Endothelial cell of umbilical vein (primary cell): ENCODE measurements at regions not wholly inside any gene's neighbourhood (a gene's known extent, or its start where the extent isn't known, plus 50 kb on each side); places are given as distances from the start of the nearest gene placed in this dataset.

Source experiments
- BruUV-seq: library from RNA; stranded (reverse); fragments of 400-500 nt; replicated peaks from 2 replicates; lab custom pipeline; 2021; lab: Mats Ljungman, UMichigan
- CTCF ChIA-PET: fragments of 300-600, 350-600 bp; sonication (Branson Sonifier 250); formaldehyde crosslinking; loops from one replicate; lab custom pipeline; 2021; ENCODE audit warnings: antibody characterized with exemption, inconsistent platforms; lab: Charles Lee
- POLR2A ChIA-PET: fragments of 300-600, 350-600 bp; sonication (Branson Sonifier 250); formaldehyde crosslinking; loops from one replicate; lab custom pipeline; 2021; ENCODE audit warnings: antibody characterized with exemption, inconsistent platforms; lab: Charles Lee
- DNase-seq: peaks from one replicate; pipeline ENCODE4 v3.0.0-alpha.2; 2011; ENCODE audit warnings: low read depth, low spot score
- FAIRE-seq: peaks from 2 replicates; lab custom pipeline; 2011; peaks lifted over from hg19 to GRCh38; lab: Jason Lieb, UNC
- H2AFZ ChIP-seq: 2 replicates; pipeline ENCODE4 v1.6.0; 2012; ENCODE audit warnings: low read depth, low read length, control low read depth, inconsistent platforms
- H3K27ac ChIP-seq: 2 replicates; pipeline ENCODE4 v1.5.1; 2011; ENCODE audit warnings: low read depth, mild to moderate bottlenecking, control low read depth, low read length, moderate library complexity; ENCODE audit not compliant: insufficient read depth
- H3K27me3 ChIP-seq, 2 experiments: 2 replicates each; pipeline versions ENCODE4 v1.6.0 to v1.6.1; 2011; ENCODE audit warnings: low read length in 2 of 2, mixed read lengths in 1 of 2; ENCODE audit not compliant: control insufficient read depth in 2 of 2, insufficient read depth in 2 of 2
- H3K36me3 ChIP-seq, 2 experiments: 2 replicates in 1 of 2; 3 replicates in 1 of 2; pipeline ENCODE4 v1.5.1; 2011; ENCODE audit warnings: low read length in 2 of 2, mild to moderate bottlenecking in 1 of 2, moderate library complexity in 1 of 2; ENCODE audit not compliant: control insufficient read depth in 2 of 2, insufficient read depth in 2 of 2; ENCODE audit errors: extremely low read depth in 1 of 2
- H3K4me1 ChIP-seq: 3 replicates; pipeline ENCODE4 v1.5.1; 2011; ENCODE audit warnings: mild to moderate bottlenecking, low read length; ENCODE audit not compliant: control insufficient read depth, insufficient read depth; ENCODE audit errors: extremely low read depth
- H3K4me2 ChIP-seq: 2 replicates; pipeline ENCODE4 v1.6.1; 2011; ENCODE audit warnings: low read length, control low read depth, mixed read lengths; ENCODE audit not compliant: insufficient read depth
- H3K4me3 ChIP-seq, 3 experiments: fragments of 200-600 bp in 1 of 3; sonication (generic), shearing (Covaris generic) in 1 of 3; replicated peaks in 1 of 3; 2 replicates each; pipeline ENCODE4 v1.5.1; 2011 to 2016; ENCODE audit warnings: control low read depth in 3 of 3, low read length in 3 of 3, mild to moderate bottlenecking in 2 of 3, inconsistent platforms in 1 of 3, low read depth in 1 of 3, moderate library complexity in 1 of 3; ENCODE audit not compliant: insufficient read depth in 1 of 3
- H3K79me2 ChIP-seq: 2 replicates; pipeline ENCODE4 v1.6.0; 2012; ENCODE audit warnings: low read length, inconsistent platforms; ENCODE audit not compliant: control insufficient read depth, insufficient read depth
- H3K9ac ChIP-seq: replicated peaks from 2 replicates; pipeline ENCODE3; 2011; ENCODE audit warnings: low read length, control low read depth; ENCODE audit not compliant: insufficient read depth; ENCODE audit errors: extremely low read depth
- H3K9me1 ChIP-seq: replicated peaks from 3 replicates; pipeline ENCODE4 v1.6.0; 2011; ENCODE audit warnings: mild to moderate bottlenecking, low read length; ENCODE audit not compliant: control insufficient read depth, insufficient read depth; ENCODE audit errors: extremely low read depth
- H3K9me3 ChIP-seq: replicated peaks from 2 replicates; pipeline ENCODE4 v1.5.1; 2012; ENCODE audit warnings: low read length, inconsistent platforms; ENCODE audit not compliant: control insufficient read depth, insufficient read depth
- H4K20me1 ChIP-seq: replicated peaks from 2 replicates; pipeline ENCODE3; 2011; ENCODE audit warnings: mild to moderate bottlenecking, low read length; ENCODE audit not compliant: control insufficient read depth, insufficient read depth; ENCODE audit errors: extremely low read depth
- CTCF ChIP-seq, 2 donors: IDR thresholded peaks; 1 replicate in 1 of 2; 2 replicates in 1 of 2; pipeline ENCODE4 v1.5.1; 2011; ENCODE audit warnings: low read length in 2 of 2, mild to moderate bottlenecking in 2 of 2, moderate library complexity in 2 of 2, control low read depth in 1 of 2, inconsistent platforms in 1 of 2, low read depth in 1 of 2; ENCODE audit not compliant: insufficient read depth in 1 of 2; ENCODE audit errors: extremely low read depth in 1 of 2
- EZH2 ChIP-seq: IDR thresholded peaks from 2 replicates; pipeline ENCODE4 v1.6.1; 2012; ENCODE audit warnings: borderline replicate concordance, low read depth, mild to moderate bottlenecking, moderate library complexity, low read length, inconsistent platforms; ENCODE audit not compliant: severe bottlenecking
- FOS ChIP-seq: IDR thresholded peaks from 2 replicates; pipeline ENCODE4 v1.6.1; 2011; ENCODE audit warnings: mild to moderate bottlenecking, low read length, moderate library complexity, borderline replicate concordance; ENCODE audit not compliant: insufficient read depth
- GATA2 ChIP-seq: IDR thresholded peaks from 2 replicates; pipeline ENCODE4 v1.7.0; 2011; ENCODE audit warnings: low read depth, mild to moderate bottlenecking, moderate library complexity, mixed read lengths, low read length; ENCODE audit not compliant: insufficient read length, insufficient read depth
- JUN ChIP-seq: IDR thresholded peaks from 2 replicates; pipeline ENCODE4 v1.6.1; 2011; ENCODE audit warnings: borderline replicate concordance, low read depth; ENCODE audit not compliant: insufficient read length, insufficient read depth
- MAX ChIP-seq: IDR thresholded peaks from 2 replicates; pipeline ENCODE4 v1.6.1; 2011; ENCODE audit not compliant: insufficient read depth, insufficient read length
- MYC ChIP-seq: IDR thresholded peaks from one replicate; pipeline ENCODE4 v1.6.1; 2011; ENCODE audit warnings: mild to moderate bottlenecking, low read depth, low read length
- POLR2A ChIP-seq: IDR thresholded peaks from 2 replicates; pipeline ENCODE4 v1.6.1; 2012; ENCODE audit warnings: low read depth, mild to moderate bottlenecking, control low read depth, low read length
- POLR2AphosphoS5 ChIP-seq: IDR thresholded peaks from 2 replicates; pipeline ENCODE4 v1.6.1; 2012; ENCODE audit warnings: low read depth, mild to moderate bottlenecking, control low read depth, low read length, moderate library complexity; ENCODE audit not compliant: insufficient read depth
- dilution Hi-C: fragments of 300-500 bp; cut with MboI; formaldehyde crosslinking; loops from one replicate; pipeline ENCODE4 v1.15.0; 2019; ENCODE audit warnings: low sequenced_read_pairs; ENCODE audit not compliant: extremely low pct_ligation_motif_present
- intact Hi-C: fragments of 100-400 bp; cut with micrococcal nuclease; formaldehyde crosslinking; loops from one replicate; pipeline ENCODE4 v1.10.0; 2022

- no peak overlapping the region for H3K4me2 ChIP-seq
- H3K79me2 ChIP-seq, result no peaks in the 10 kb centered on the region
- CTCF ChIA-PET, result no interaction called here
- no peaks in the 10 kb centered on the region for H4K20me1 ChIP-seq
- no peaks in the 10 kb centered on the region for H3K9me3 ChIP-seq
- H3K27me3 ChIP-seq, result no peaks in the 10 kb centered on the region
- POLR2A ChIA-PET, result no interaction called here
- H3K4me3 ChIP-seq, result no peak overlapping the region
- no peak overlapping the region for H3K9ac ChIP-seq
- no peaks in the 10 kb centered on the region for H3K36me3 ChIP-seq
- H3K4me1 ChIP-seq, result peaks cover 3% of the 10 kb centered on the region
- FAIRE-seq, result no peak
- no peak overlapping the region for H3K27ac ChIP-seq
- no peak for DNase-seq
- dilution Hi-C loops, result no loop called here
- H3K9me1 ChIP-seq, result no peaks in the 10 kb centered on the region
- H2AFZ ChIP-seq, result no peak overlapping the region
- BruUV-seq, result no TSS peak
- TF ChIP-seq POLR2A (no peak), CTCF (IDR thresholded peaks at IDR 0.05; ENCODE audit: extremely low read depth in 1 of 2, insufficient read depth in 1 of 2, low read depth in 1 of 2, low read length in 2 of 2) (no peak), MYC (no peak), FOS (no peak), POLR2AphosphoS5 (no peak), MAX (no peak), EZH2 (no peak), JUN (no peak), GATA2 (no peak)
- intact Hi-C loops, result no loop called here
Observed at GRCh38 chr1:82265436-82265835, 464.7 kb downstream of the ADGRL2 start.
